Spleen (tissue), 11 donors: ENCODE measurements at regions not wholly inside any gene's neighbourhood (a gene's known extent, or its start where the extent isn't known, plus 50 kb on each side); places are given as distances from the start of the nearest gene placed in this dataset.

ENCODE experiments used
- DNase-seq: peaks from one replicate; pipeline ENCODE4 v3.0.0-alpha.2; 2020
- H3K27ac ChIP-seq, 8 donors: fragments of 200-600 bp; sonication (generic) in 7 of 8; 1 replicate in 4 of 8; 2 replicates in 4 of 8; pipeline versions ENCODE4 v1.5.0 to v1.8.0; 2016 to 2021; ENCODE audit warnings: inconsistent platforms in 4 of 8, mild to moderate bottlenecking in 4 of 8, moderate library complexity in 1 of 8
- H3K27me3 ChIP-seq, 7 donors: fragments of 200-600 bp; sonication (generic) in 6 of 7; replicated peaks in 1 of 7; 1 replicate in 4 of 7; 2 replicates in 3 of 7; pipeline versions ENCODE4 v1.5.0 to v1.8.0; 2016 to 2021; ENCODE audit warnings: inconsistent platforms in 3 of 7, mild to moderate bottlenecking in 1 of 7
- H3K36me3 ChIP-seq, 6 donors: fragments of 200-600 bp; sonication (generic) in 5 of 6; 1 replicate in 4 of 6; 2 replicates in 2 of 6; pipeline versions ENCODE4 v1.5.0 to v1.8.0; 2016 to 2021; ENCODE audit warnings: inconsistent platforms in 2 of 6
- H3K4me1 ChIP-seq, 6 donors: fragments of 200-600 bp; sonication (generic) in 5 of 6; 1 replicate in 3 of 6; 2 replicates in 3 of 6; pipeline versions ENCODE4 v1.5.0 to v1.8.0; 2016 to 2021; ENCODE audit warnings: inconsistent platforms in 3 of 6
- H3K4me3 ChIP-seq, 8 donors: fragments of 200-600 bp; sonication (generic) in 7 of 8; 1 replicate in 4 of 8; 2 replicates in 4 of 8; pipeline versions ENCODE4 v1.5.0 to v1.8.0; 2016 to 2021; ENCODE audit warnings: inconsistent platforms in 4 of 8, mild to moderate bottlenecking in 4 of 8, moderate library complexity in 2 of 8
- H3K9me3 ChIP-seq, 8 donors: fragments of 200-600 bp; sonication (generic) in 7 of 8; 1 replicate in 4 of 8; 2 replicates in 4 of 8; pipeline versions ENCODE4 v1.5.0 to v1.8.0; 2016 to 2021; ENCODE audit warnings: inconsistent platforms in 4 of 8
- CTCF ChIP-seq, 11 experiments: fragments of 200-600 bp in 7 of 11; fragments of 450-650 bp in 4 of 11; sonication (generic) in 4 of 11; IDR thresholded peaks in 8 of 11; conservative IDR thresholded peaks in 3 of 11; 1 replicate in 7 of 11; 2 replicates in 4 of 11; pipeline versions ENCODE4 v1.4.0 to v1.8.0; 2016 to 2021; ENCODE audit warnings: antibody characterized with exemption in 11 of 11, inconsistent platforms in 4 of 11, mild to moderate bottlenecking in 1 of 11
- POLR2A ChIP-seq, 3 donors: fragments of 450-650 bp; IDR thresholded peaks; one replicate each; pipeline ENCODE4 v1.5.1; 2017; ENCODE audit warnings: antibody characterized with exemption in 3 of 3, mild to moderate bottlenecking in 1 of 3
- POLR2AphosphoS5 ChIP-seq, 3 donors: sonication (generic); formaldehyde crosslinking; IDR thresholded peaks; one replicate each; pipeline ENCODE4 v1.5.1; 2017; ENCODE audit warnings: antibody characterized with exemption in 3 of 3
- WGBS, 5 donors: extraction: QIAGEN DNeasy Blood & Tissue Kit in 3 of 5; methylation state at CpG; one replicate each; pipeline versions ENCODE4 v1.1.5 to v1.1.7; 2013 to 2018; 5-methylcytosine and 5-hydroxymethylcytosine counted together
- intact Hi-C: fragments of 100-400 bp; cut with DNase I; formaldehyde crosslinking; loops from one replicate; pipeline ENCODE4 v1.15.0; 2023; ENCODE audit warnings: low total_unique reads
- donor health status: healthy with polysubstance abuse.
- donor health status: DM: no; HTN: no; CAD: no; lungs with moderate emphysema.
- donor health status: DM: no; HTN: no; CAD: no.
- donor health status: Bipolar disorder and iron deficiency.
- donor health status: healthy.
- donor health status: DM: no; HTN: no; CAD: no.
- donor health status: DM: yes; HTN: yes; CAD: no.

- Histone ChIP-seq H3K36me3 (no peaks in the 10 kb centered on the region), H3K27me3 (no peaks in the 10 kb centered on the region), H3K4me3 (no peak overlapping the region), H3K4me1 (no peaks in the 10 kb centered on the region), H3K9me3 (no peaks in the 10 kb centered on the region), H3K27ac (no peak overlapping the region)
- DNase-seq, result no peak
- TF ChIP-seq POLR2AphosphoS5 (IDR thresholded peaks at IDR 0.05) (no peak), POLR2A (IDR thresholded peaks at IDR 0.05) (no peak), CTCF (IDR thresholded peaks at IDR 0.05 in 8 of 11, conservative IDR thresholded peaks at IDR 0.05 in 3 of 11) (no peak)
- intact Hi-C loops, result no loop called here
Observed at GRCh38 chr2:7711167-7711566, 794.0 kb downstream of the RNF144A start.

GRCh38 chr2:7719876-7720275 is 802.7 kb downstream of the RNF144A start:
- intact Hi-C loops, result no loop called here
- no peak overlapping the region for H3K4me3 ChIP-seq
- no peak for TF ChIP-seq POLR2AphosphoS5 (IDR thresholded peaks at IDR 0.05)
- TF ChIP-seq CTCF (IDR thresholded peaks at IDR 0.05 in 8 of 11, conservative IDR thresholded peaks at IDR 0.05 in 3 of 11), result no peak
- TF ChIP-seq POLR2A (IDR thresholded peaks at IDR 0.05), result no peak
- H3K27ac ChIP-seq, result no peak overlapping the region
- H3K27me3 ChIP-seq, result no peaks in the 10 kb centered on the region
- H3K9me3 ChIP-seq, result no peaks in the 10 kb centered on the region
- WGBS, 5 donors, result 34 to 56% (median 39%) methylated on average over 2 of the region's 2 CpGs
- H3K36me3 ChIP-seq, result no peaks in the 10 kb centered on the region
- no peak for DNase-seq
- H3K4me1 ChIP-seq, result peaks cover 0 to 4% (median 0%) of the 10 kb centered on the region in 6 donors

GRCh38 chr2:7721413-7721995 is 804.3 kb downstream of the RNF144A start:
- Histone ChIP-seq H3K4me3 (no peak overlapping the region), H3K27ac (peak overlapping the region in 3 of 8 donors; percentile 26 to 70 (median 41)), H3K4me1 (peaks cover 0 to 14% (median 0%) of the 10 kb centered on the region in 6 donors), H3K9me3 (no peaks in the 10 kb centered on the region), H3K27me3 (no peaks in the 10 kb centered on the region), H3K36me3 (no peaks in the 10 kb centered on the region)
- TF ChIP-seq POLR2A (IDR thresholded peaks at IDR 0.05), result no peak
- TF ChIP-seq CTCF (IDR thresholded peaks at IDR 0.05 in 8 of 11, conservative IDR thresholded peaks at IDR 0.05 in 3 of 11), result no peak
- no peak for TF ChIP-seq POLR2AphosphoS5 (IDR thresholded peaks at IDR 0.05)
- DNase-seq, result no peak
- intact Hi-C loops, result no loop called here
- WGBS, 5 donors, result 91 to 96% (median 93%) methylated on average over 10 of the region's 10 CpGs

DNA sequence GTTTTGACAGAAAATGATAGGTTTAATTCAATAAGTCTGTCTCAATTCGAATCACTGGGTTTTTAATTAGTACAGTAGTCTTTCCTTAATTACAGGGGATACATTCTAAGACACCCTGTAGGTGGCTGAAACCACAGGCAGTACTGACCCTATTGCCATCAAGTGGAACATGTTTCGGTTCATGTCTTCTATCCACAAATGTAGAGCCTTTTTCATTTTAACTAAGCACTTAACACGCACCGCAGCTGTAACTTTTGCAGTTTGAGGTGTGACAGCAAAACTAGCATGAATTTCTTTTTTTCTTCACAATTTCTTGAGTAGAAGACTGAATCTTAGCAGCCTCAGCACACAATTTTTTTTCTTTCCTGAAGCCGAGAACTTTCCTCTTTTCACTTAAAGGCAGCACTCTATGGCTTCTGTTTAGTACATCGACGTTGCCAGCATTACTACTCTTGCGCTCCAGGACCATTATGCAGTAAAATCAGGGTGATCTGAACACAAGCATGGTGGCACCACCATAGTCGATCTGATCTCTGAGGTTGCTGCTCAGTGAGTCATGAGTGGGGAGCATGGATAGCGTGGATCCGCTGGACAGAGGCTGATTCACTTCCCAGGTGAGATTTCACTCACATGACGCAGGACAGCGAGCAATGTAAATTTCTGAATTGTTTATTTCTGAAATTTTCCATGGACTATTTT is 805.1 kb downstream of the RNF144A start:
- no peak for TF ChIP-seq POLR2AphosphoS5 (IDR thresholded peaks at IDR 0.05)
- TF ChIP-seq CTCF (IDR thresholded peaks at IDR 0.05 in 8 of 11, conservative IDR thresholded peaks at IDR 0.05 in 3 of 11), result no peak
- TF ChIP-seq POLR2A (IDR thresholded peaks at IDR 0.05), result no peak
- intact Hi-C loops, result no loop called here
- peaks cover 0 to 14% (median 0%) of the 10 kb centered on the region in 6 donors for H3K4me1 ChIP-seq
- H3K36me3 ChIP-seq, result no peaks in the 10 kb centered on the region
- no peak overlapping the region for H3K4me3 ChIP-seq
- H3K27ac ChIP-seq, result peak overlapping the region in 3 of 8 donors; percentile 26 to 70 (median 41)
- DNase-seq, result no peak
- H3K27me3 ChIP-seq, result no peaks in the 10 kb centered on the region
- no peaks in the 10 kb centered on the region for H3K9me3 ChIP-seq
- WGBS, 5 donors, result 84 to 92% (median 87%) methylated on average over 13 of the region's 13 CpGs
